H7 (cell line): ENCODE measurements at regions not wholly inside any gene's neighbourhood (a gene's known extent, or its start where the extent isn't known, plus 50 kb on each side); places are given as distances from the start of the nearest gene placed in this dataset.
"Not testable (repeated sequence)": the region's sequence is repeated elsewhere in the genome, so short reads cannot be mapped to it uniquely, and the experiment has no call there.

Experiments
- DNase-seq: peaks from one replicate; pipeline ENCODE4 v3.0.0; 2012
- H3K27me3 ChIP-seq: 2 replicates; pipeline ENCODE4 v1.6.0; 2011; ENCODE audit warnings: mild to moderate bottlenecking, low read length; ENCODE audit not compliant: control insufficient read depth, insufficient read depth
- H3K36me3 ChIP-seq: replicated peaks from 2 replicates; pipeline ENCODE4 v1.5.1; 2011; ENCODE audit warnings: low read length; ENCODE audit not compliant: control insufficient read depth, insufficient read depth
- H3K4me3 ChIP-seq: 2 replicates; pipeline ENCODE4 v1.5.1; 2011; ENCODE audit warnings: low read depth, mild to moderate bottlenecking, control low read depth, low read length, moderate library complexity; ENCODE audit not compliant: insufficient read depth

DNA sequence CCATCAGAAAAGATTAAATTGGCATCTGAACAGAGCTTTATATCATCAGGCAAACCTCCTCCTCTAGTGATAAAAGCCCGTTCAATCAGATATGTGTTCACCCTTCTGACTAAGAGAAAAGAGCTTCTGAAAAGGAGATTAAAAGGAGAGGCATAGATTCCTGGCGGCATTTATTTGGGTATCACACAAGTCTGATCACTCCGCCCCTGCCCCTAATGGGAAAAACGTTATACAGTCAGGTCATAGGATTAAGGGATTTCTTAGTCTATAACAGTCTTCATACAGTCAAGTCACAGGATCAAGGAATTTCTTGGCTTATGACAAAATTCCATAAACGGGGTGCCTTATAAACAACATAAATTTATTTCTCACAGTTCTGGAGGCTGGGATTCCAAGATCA is 295.4 kb upstream of the SATB1 start:
- no peaks in the 10 kb centered on the region for H3K36me3 ChIP-seq
- DNase-seq = no peak
- H3K4me3 ChIP-seq = no peak overlapping the region
- no peaks in the 10 kb centered on the region for H3K27me3 ChIP-seq

DNA sequence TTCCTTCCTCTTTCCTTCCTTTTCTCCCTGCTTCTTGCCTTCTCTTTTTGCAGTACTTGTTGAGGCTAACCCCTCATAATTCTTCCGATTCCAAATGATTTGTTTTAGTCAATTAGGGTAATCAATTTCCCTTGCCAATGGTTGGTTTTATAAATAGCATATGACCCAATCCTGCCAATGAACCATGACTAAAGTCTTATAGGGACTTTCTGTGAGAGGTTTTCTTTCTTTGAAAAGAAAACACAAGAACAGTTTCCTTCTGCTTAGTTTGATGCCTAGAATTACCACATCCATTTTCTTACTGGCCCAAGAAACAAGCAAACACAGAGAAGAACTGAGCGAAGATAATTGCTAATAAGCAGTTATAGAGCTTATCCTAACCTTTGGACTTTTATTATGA is 292.5 kb upstream of the SATB1 start:
- DNase-seq = no peak
- no peak overlapping the region for H3K4me3 ChIP-seq
- no peaks in the 10 kb centered on the region for H3K36me3 ChIP-seq
- no peaks in the 10 kb centered on the region for H3K27me3 ChIP-seq

GRCh38 chr3:18716821-18717220 is 291.7 kb upstream of the SATB1 start:
- no peak for DNase-seq
- Histone ChIP-seq H3K27me3 (no peaks in the 10 kb centered on the region), H3K36me3 (no peaks in the 10 kb centered on the region), H3K4me3 (no peak overlapping the region)

- Histone ChIP-seq H3K36me3 (no peaks in the 10 kb centered on the region), H3K27me3 (no peaks in the 10 kb centered on the region), H3K4me3 (no peak overlapping the region)
- DNase-seq = no peak
These were observed 291.0 kb upstream of the SATB1 start for GRCh38 chr3:18716101-18716500.

DNA sequence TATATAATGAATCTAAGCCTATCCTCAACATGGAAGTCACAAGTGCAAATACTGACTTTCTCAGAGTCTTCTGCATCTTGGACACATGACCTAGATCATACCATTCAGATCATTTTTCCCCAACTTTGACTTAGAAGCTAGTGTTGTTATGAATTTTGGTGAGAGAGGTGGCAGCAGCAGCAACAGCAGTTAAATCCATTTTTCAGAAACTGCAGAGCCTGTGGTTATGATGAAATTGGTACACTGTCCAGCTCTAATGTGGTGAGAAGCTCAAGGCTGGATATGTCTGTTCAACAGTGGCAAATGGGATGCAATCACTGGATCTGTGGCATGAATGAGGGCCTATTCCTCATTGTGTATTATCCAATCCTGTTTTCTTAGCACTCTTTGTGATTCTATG is 290.1 kb upstream of the SATB1 start:
- DNase-seq = no peak
- H3K4me3 ChIP-seq = no peak overlapping the region

GRCh38 chr3:18713577-18713951 is 288.4 kb upstream of the SATB1 start:
- Histone ChIP-seq H3K36me3 (no peaks in the 10 kb centered on the region), H3K4me3 (no peak overlapping the region), H3K27me3 (no peaks in the 10 kb centered on the region)
- no peak for DNase-seq

More for the DNA sequence above, 290.1 kb upstream of the SATB1 start:
- H3K27me3 ChIP-seq = no peaks in the 10 kb centered on the region
- no peaks in the 10 kb centered on the region for H3K36me3 ChIP-seq

DNA sequence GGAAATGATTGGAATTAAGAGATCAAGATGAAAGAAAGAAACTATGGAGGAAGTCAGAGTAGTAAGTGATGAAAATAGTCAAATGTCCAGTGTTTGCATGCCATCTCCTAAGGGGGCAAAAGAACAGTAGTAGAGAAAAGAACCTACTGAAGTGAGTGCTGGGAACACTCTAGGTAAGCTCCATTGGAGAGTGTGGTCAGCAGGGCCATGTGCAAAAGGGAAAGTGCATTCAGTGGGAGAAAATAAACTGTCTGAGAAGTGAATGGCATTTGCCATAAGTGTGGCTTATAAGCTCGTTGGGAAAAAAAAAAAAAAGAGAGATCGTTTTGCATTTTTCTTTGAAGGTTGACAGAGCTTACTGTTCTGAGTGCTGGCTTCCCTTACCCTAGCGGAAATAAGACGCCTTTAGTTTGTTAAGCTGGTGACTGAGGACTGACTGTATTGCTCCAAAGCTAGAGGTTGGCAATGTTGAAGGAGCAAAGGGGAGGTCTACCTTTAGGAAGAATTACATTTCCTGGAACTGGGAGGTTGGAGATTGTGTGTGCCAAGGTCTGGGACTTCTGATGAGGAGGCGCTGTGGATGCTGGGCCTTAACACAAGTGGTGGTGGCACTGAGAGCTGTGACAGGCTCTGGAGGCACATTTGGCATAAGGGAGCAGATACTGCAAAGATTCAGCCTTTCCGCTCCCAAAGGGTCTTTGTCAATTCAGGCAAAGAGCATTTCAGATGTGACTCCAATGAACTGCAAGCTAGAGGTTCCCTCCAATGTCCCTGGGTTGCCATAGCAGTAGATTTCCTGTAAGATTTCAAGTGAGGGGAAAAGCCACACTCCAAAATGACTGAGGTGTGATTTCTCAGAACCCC is 287.8 kb upstream of the SATB1 start:
- DNase-seq = no peak
- Histone ChIP-seq H3K36me3 (no peaks in the 10 kb centered on the region), H3K27me3 (no peaks in the 10 kb centered on the region), H3K4me3 (no peak overlapping the region)

DNA sequence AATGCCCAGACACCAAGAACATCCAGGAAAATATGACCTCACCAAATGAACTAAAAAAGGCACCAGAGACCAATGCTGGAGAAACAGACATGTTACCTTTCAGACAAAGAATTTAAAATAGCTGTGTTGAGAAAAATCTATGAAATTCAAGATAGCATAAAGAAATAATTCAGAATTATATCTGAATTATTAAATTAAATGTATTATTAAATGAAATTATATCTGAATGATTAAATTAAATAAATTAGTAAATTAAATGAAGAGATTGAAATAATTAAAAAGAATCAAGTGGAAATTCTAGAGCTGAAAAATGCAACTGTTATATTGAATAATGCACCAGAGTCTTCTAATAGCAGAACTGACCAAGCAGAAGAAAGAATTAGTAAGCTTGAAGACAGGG is 279.2 kb upstream of the SATB1 start:
- Histone ChIP-seq H3K4me3 (no peak overlapping the region), H3K27me3 (no peaks in the 10 kb centered on the region), H3K36me3 (no peaks in the 10 kb centered on the region)
- no peak for DNase-seq

GRCh38 chr3:18703798-18704197 is 278.7 kb upstream of the SATB1 start:
- H3K36me3 ChIP-seq = no peaks in the 10 kb centered on the region
- H3K27me3 ChIP-seq = no peaks in the 10 kb centered on the region
- DNase-seq = no peak
- no peak overlapping the region for H3K4me3 ChIP-seq

- peak overlapping the region; percentile 35 for H3K4me3 ChIP-seq
- H3K27me3 ChIP-seq, H3K36me3 ChIP-seq, DNase-seq: not testable (repeated sequence)
These were observed 268.6 kb upstream of the SATB1 start for GRCh38 chr3:18693588-18694329.

DNA sequence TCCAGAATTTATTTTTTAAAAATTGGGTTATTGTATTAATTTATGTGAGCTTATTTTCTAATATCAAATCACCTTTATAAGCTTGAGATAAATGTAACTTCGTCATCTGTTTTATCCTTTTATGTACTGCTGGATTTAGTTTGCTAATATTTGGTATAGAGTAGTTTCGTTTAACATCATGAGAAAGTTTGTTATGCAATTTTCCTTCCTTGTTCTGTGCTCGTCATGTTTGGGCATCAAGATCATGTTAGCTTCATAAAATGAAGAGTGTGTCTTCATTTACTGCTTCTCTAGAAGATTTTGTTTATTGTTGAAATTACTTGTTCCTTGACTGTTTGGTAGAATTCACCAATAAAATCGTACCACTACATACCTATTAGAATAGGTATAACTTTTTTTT is 262.1 kb upstream of the SATB1 start:
- Histone ChIP-seq H3K27me3 (no peaks in the 10 kb centered on the region), H3K4me3 (no peak overlapping the region), H3K36me3 (no peaks in the 10 kb centered on the region)
- DNase-seq = no peak

GRCh38 chr3:18683900-18684299 is 258.8 kb upstream of the SATB1 start:
- Histone ChIP-seq H3K36me3 (no peaks in the 10 kb centered on the region), H3K4me3 (no peak overlapping the region), H3K27me3 (no peaks in the 10 kb centered on the region)
- no peak for DNase-seq

GRCh38 chr3:18681818-18682345 is 256.7 kb upstream of the SATB1 start:
- no peaks in the 10 kb centered on the region for H3K36me3 ChIP-seq
- DNase-seq = no peak
- no peak overlapping the region for H3K4me3 ChIP-seq
- no peaks in the 10 kb centered on the region for H3K27me3 ChIP-seq

DNA sequence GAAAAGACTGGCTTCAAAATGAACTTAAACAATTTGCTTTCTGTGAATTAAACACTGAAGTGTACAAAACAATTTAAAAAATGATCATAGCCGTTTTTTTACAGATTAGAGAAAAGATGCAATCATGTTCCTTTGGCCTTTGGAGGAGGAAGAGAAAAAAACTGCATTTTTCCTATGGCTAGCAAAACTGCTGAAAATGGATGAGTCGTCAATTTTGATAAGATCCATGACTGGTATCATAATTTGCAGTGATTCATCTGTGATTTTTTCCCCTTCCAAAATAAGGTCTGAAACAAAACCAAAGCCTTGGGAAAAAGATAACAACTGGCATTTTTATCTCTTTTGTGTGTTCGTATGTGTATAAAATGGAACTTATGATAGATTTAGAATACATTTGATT is 255.6 kb upstream of the SATB1 start:
- no peak for DNase-seq
- H3K4me3 ChIP-seq = no peak overlapping the region
- no peaks in the 10 kb centered on the region for H3K27me3 ChIP-seq
- H3K36me3 ChIP-seq = no peaks in the 10 kb centered on the region

- no peak overlapping the region for H3K4me3 ChIP-seq
- H3K27me3 ChIP-seq = no peaks in the 10 kb centered on the region
- no peak for DNase-seq
- no peaks in the 10 kb centered on the region for H3K36me3 ChIP-seq
These were observed 254.1 kb upstream of the SATB1 start for GRCh38 chr3:18679238-18679637.
